Lung (tissue), 11 donors: ENCODE measurements at regions not wholly inside any gene's neighbourhood (a gene's known extent, or its start where the extent isn't known, plus 50 kb on each side); places are given as distances from the start of the nearest gene placed in this dataset.

Source experiments
- ATAC-seq: fragments of 200-7000 bp; cut with Tn5 transposase; one replicate; pipeline ENCODE4 v1.9.1; 2020; ENCODE audit warnings: moderate number of reproducible peaks; ENCODE audit not compliant: insufficient read depth, low FRiP score
- DNase-seq, 3 donors: peaks; one replicate each; pipeline ENCODE4 v3.0.0-alpha.2; 2013 to 2017
- H3K27ac ChIP-seq, 2 donors: one replicate each; pipeline ENCODE4 v1.5.1; 2013; ENCODE audit warnings: mild to moderate bottlenecking in 2 of 2, moderate library complexity in 2 of 2, control low read depth in 1 of 2, inconsistent platforms in 1 of 2, low read depth in 1 of 2, low read length in 1 of 2
- H3K27me3 ChIP-seq, 3 donors: one replicate each; pipeline ENCODE4 v1.5.1; 2013; ENCODE audit warnings: low read length in 2 of 3; ENCODE audit not compliant: control insufficient read depth in 3 of 3, insufficient read depth in 3 of 3
- H3K36me3 ChIP-seq, 4 donors: one replicate each; pipeline ENCODE4 v1.5.1; 2013; ENCODE audit warnings: low read length in 4 of 4, mild to moderate bottlenecking in 1 of 4, moderate library complexity in 1 of 4; ENCODE audit not compliant: control insufficient read depth in 4 of 4, insufficient read depth in 4 of 4
- H3K4me1 ChIP-seq, 5 donors: one replicate each; pipeline ENCODE4 v1.5.1; 2013; ENCODE audit warnings: low read length in 5 of 5, mild to moderate bottlenecking in 2 of 5, moderate library complexity in 1 of 5; ENCODE audit not compliant: control insufficient read depth in 5 of 5, insufficient read depth in 5 of 5
- H3K4me3 ChIP-seq: one replicate; pipeline ENCODE4 v1.5.1; 2013; ENCODE audit warnings: mild to moderate bottlenecking, control low read depth, moderate library complexity
- H3K9ac ChIP-seq, 2 donors: one replicate each; pipeline ENCODE4 v1.5.1; 2013; ENCODE audit warnings: low read length in 2 of 2, control low read depth in 1 of 2; ENCODE audit not compliant: insufficient read depth in 1 of 2
- H3K9me3 ChIP-seq, 4 donors: one replicate each; pipeline ENCODE4 v1.5.1; 2013; ENCODE audit warnings: low read length in 3 of 4, mild to moderate bottlenecking in 1 of 4, moderate library complexity in 1 of 4; ENCODE audit not compliant: control insufficient read depth in 4 of 4, insufficient read depth in 3 of 4
- WGBS, 2 donors: extraction: QIAGEN DNeasy Blood & Tissue Kit; methylation state at CpG; one replicate each; pipeline ENCODE4 v1.1.7; 2013; 5-methylcytosine and 5-hydroxymethylcytosine counted together
- TF ChIP-seq, protein P1 (sequence below): IDR thresholded peaks from 2 replicates; pipeline ENCODE4 v1.5.1; 2012; ENCODE audit warnings: mild to moderate bottlenecking; ENCODE audit errors: control extremely low read depth, extremely low read depth
- donor health status: control.
- donor health status: control.
- donor health status: Bipolar disorder and iron deficiency.
- donor health status: healthy.
- donor health status: DM: yes; HTN: yes; CAD: no.

- Histone ChIP-seq H3K9me3 (peaks cover 0 to 12% (median 0%) of the 10 kb centered on the region in 4 donors), H3K4me3 (no peak overlapping the region), H3K27me3 (no peaks in the 10 kb centered on the region), H3K36me3 (no peaks in the 10 kb centered on the region), H3K27ac (no peak overlapping the region), H3K4me1 (peaks cover 0 to 17% (median 3%) of the 10 kb centered on the region in 5 donors), H3K9ac (no peak overlapping the region)
- DNase-seq (no peak), ATAC-seq (no peak)
- TF ChIP-seq, protein P1, sequence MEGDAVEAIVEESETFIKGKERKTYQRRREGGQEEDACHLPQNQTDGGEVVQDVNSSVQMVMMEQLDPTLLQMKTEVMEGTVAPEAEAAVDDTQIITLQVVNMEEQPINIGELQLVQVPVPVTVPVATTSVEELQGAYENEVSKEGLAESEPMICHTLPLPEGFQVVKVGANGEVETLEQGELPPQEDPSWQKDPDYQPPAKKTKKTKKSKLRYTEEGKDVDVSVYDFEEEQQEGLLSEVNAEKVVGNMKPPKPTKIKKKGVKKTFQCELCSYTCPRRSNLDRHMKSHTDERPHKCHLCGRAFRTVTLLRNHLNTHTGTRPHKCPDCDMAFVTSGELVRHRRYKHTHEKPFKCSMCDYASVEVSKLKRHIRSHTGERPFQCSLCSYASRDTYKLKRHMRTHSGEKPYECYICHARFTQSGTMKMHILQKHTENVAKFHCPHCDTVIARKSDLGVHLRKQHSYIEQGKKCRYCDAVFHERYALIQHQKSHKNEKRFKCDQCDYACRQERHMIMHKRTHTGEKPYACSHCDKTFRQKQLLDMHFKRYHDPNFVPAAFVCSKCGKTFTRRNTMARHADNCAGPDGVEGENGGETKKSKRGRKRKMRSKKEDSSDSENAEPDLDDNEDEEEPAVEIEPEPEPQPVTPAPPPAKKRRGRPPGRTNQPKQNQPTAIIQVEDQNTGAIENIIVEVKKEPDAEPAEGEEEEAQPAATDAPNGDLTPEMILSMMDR, result no peak
- 90 to 92% methylated on average over 14 of the region's 14 CpGs for WGBS, 2 donors
These were observed 122.6 kb downstream of the CRYAA start for GRCh38 chr21:43291347-43291950.

- Histone ChIP-seq H3K36me3 (no peaks in the 10 kb centered on the region), H3K9me3 (peaks cover 0 to 10% (median 0%) of the 10 kb centered on the region in 4 donors), H3K9ac (no peak overlapping the region), H3K27me3 (no peaks in the 10 kb centered on the region), H3K4me3 (no peak overlapping the region), H3K27ac (no peak overlapping the region), H3K4me1 (peaks cover 0 to 17% (median 3%) of the 10 kb centered on the region in 5 donors)
- DNase-seq (peak in 1 of 3 donors; percentile 56), ATAC-seq (no peak)
- TF ChIP-seq, protein P1, result no peak
- WGBS, 2 donors, result 67 to 79% methylated on average over 36 of the region's 36 CpGs
These were observed 121.9 kb downstream of the CRYAA start for GRCh38 chr21:43290421-43291346.

- ATAC-seq, result no peak
- Histone ChIP-seq H3K9ac (no peak overlapping the region), H3K27me3 (no peaks in the 10 kb centered on the region), H3K4me3 (no peak overlapping the region), H3K9me3 (peaks cover 0 to 5% (median 0%) of the 10 kb centered on the region in 4 donors), H3K27ac (no peak overlapping the region), H3K4me1 (peaks cover 0 to 17% (median 3%) of the 10 kb centered on the region in 5 donors), H3K36me3 (no peaks in the 10 kb centered on the region)
- no peak for DNase-seq
- 84 to 87% methylated on average over 6 of the region's 6 CpGs for WGBS, 2 donors
- TF ChIP-seq, protein P1, result no peak
These were observed 121.2 kb downstream of the CRYAA start for GRCh38 chr21:43289966-43290365.
